Retina (tissue), 1 donor: ENCODE measurements at regions not wholly inside any gene's neighbourhood (a gene's known extent, or its start where the extent isn't known, plus 50 kb on each side); places are given as distances from the start of the nearest gene placed in this dataset.

Experiments
- DNase-seq: peaks from one replicate; pipeline ENCODE4 v3.0.0-alpha.2; 2016

- DNase-seq, result no peak
These were observed 56.0 kb downstream of the PLK2 start for GRCh38 chr5:58403822-58404433.

- no peak for DNase-seq
These were observed 58.2 kb downstream of the PLK2 start for GRCh38 chr5:58401701-58402100.

- no peak for DNase-seq
These were observed 59.1 kb downstream of the PLK2 start for GRCh38 chr5:58400737-58401136.

- no peak for DNase-seq
These were observed 59.9 kb downstream of the PLK2 start for GRCh38 chr5:58399951-58400350.

- no peak for DNase-seq
These were observed 65.5 kb downstream of the PLK2 start for GRCh38 chr5:58394339-58394738.

- no peak for DNase-seq
These were observed 66.2 kb downstream of the PLK2 start for GRCh38 chr5:58393716-58394115.

- peak; percentile 66 for DNase-seq
These were observed 67.4 kb downstream of the PLK2 start for GRCh38 chr5:58392496-58392895.

- DNase-seq, result no peak
These were observed 76.4 kb downstream of the PLK2 start for GRCh38 chr5:58383448-58383847.

GRCh38 chr5:58382131-58382534 is 77.8 kb downstream of the PLK2 start:
- DNase-seq, result no peak

- no peak for DNase-seq
These were observed 78.3 kb downstream of the PLK2 start for GRCh38 chr5:58381566-58381965.

GRCh38 chr5:58380655-58381054 is 79.2 kb downstream of the PLK2 start:
- no peak for DNase-seq

GRCh38 chr5:58378613-58379390 is 81.1 kb downstream of the PLK2 start:
- no peak for DNase-seq

GRCh38 chr5:58370606-58371005 is 89.3 kb downstream of the PLK2 start:
- DNase-seq, result no peak

GRCh38 chr5:58369513-58370190 is 90.2 kb downstream of the PLK2 start:
- no peak for DNase-seq

- no peak for DNase-seq
These were observed 93.4 kb downstream of the PLK2 start for GRCh38 chr5:58366461-58366860.

- no peak for DNase-seq
These were observed 94.1 kb downstream of the PLK2 start for GRCh38 chr5:58365791-58366190.

- no peak for DNase-seq
These were observed 96.2 kb downstream of the PLK2 start for GRCh38 chr5:58363461-58364249.

GRCh38 chr5:58362135-58362534 is 97.8 kb downstream of the PLK2 start:
- DNase-seq, result no peak

- DNase-seq, result no peak
These were observed 99.1 kb downstream of the PLK2 start for GRCh38 chr5:58360794-58361193.

- DNase-seq, result no peak
These were observed 99.9 kb downstream of the PLK2 start for GRCh38 chr5:58359981-58360380.

GRCh38 chr5:58358501-58359178 is 101.2 kb downstream of the PLK2 start:
- DNase-seq, result peak; percentile 29

- DNase-seq, result no peak
These were observed 101.9 kb downstream of the PLK2 start for GRCh38 chr5:58357799-58358500.
